RWPE2 (cell line): ENCODE measurements at regions not wholly inside any gene's neighbourhood (a gene's known extent, or its start where the extent isn't known, plus 50 kb on each side); places are given as distances from the start of the nearest gene placed in this dataset.

Source experiments
- ATAC-seq: fragments of 200-7000 bp; cut with Tn5 transposase; 3 replicates; pipeline ENCODE4 v1.9.1; 2021; ENCODE audit warnings: low read depth
- DNase-seq: peaks from one replicate; pipeline ENCODE4 v3.0.0-alpha.2; 2020; ENCODE audit warnings: low spot score
- H3K27ac ChIP-seq: fragments of 450-650 bp; 2 replicates; pipeline ENCODE4 v1.5.1; 2017; ENCODE audit warnings: mild to moderate bottlenecking; ENCODE audit not compliant: poor library complexity, severe bottlenecking
- H3K27me3 ChIP-seq: fragments of 250-450 bp; sonication (Bioruptor Pico); 2 replicates; pipeline ENCODE4 v1.5.1; 2021; ENCODE audit warnings: mild to moderate bottlenecking, moderate library complexity; ENCODE audit not compliant: insufficient read depth, poor library complexity, severe bottlenecking
- H3K36me3 ChIP-seq: fragments of 250-450 bp; sonication (Bioruptor Pico); 2 replicates; pipeline ENCODE4 v1.5.1; 2020; ENCODE audit warnings: low read depth, mild to moderate bottlenecking, moderate library complexity
- H3K4me1 ChIP-seq: fragments of 250-450 bp; sonication (Bioruptor Pico); 2 replicates; pipeline ENCODE4 v1.5.1; 2021; ENCODE audit warnings: mild to moderate bottlenecking, moderate library complexity; ENCODE audit not compliant: insufficient read depth, poor library complexity, severe bottlenecking
- H3K4me3 ChIP-seq: fragments of 250-450 bp; sonication (Bioruptor Pico); 2 replicates; pipeline ENCODE4 v1.5.1; 2021; ENCODE audit warnings: mild to moderate bottlenecking, moderate library complexity; ENCODE audit not compliant: severe bottlenecking
- H3K9me3 ChIP-seq: fragments of 250-450 bp; sonication (Bioruptor Pico); 2 replicates; pipeline ENCODE4 v1.5.1; 2021; ENCODE audit warnings: mild to moderate bottlenecking, moderate library complexity; ENCODE audit not compliant: severe bottlenecking
- CTCF ChIP-seq: fragments of 450-650 bp; IDR thresholded peaks from one replicate; pipeline ENCODE4 v1.5.1; 2017; ENCODE audit warnings: mild to moderate bottlenecking, moderate library complexity; ENCODE audit not compliant: poor library complexity, severe bottlenecking

- ATAC-seq: no peak
- Histone ChIP-seq H3K36me3 (no peaks in the 10 kb centered on the region), H3K27me3 (peaks cover 5% of the 10 kb centered on the region), H3K4me3 (no peak overlapping the region), H3K4me1 (peaks cover 10% of the 10 kb centered on the region), H3K9me3 (no peaks in the 10 kb centered on the region), H3K27ac (no peak overlapping the region)
- TF ChIP-seq CTCF: no peak
- no peak for DNase-seq
Measured at GRCh38 chr6:210778-211374, 81.4 kb upstream of the DUSP22 start.

- Histone ChIP-seq H3K9me3 (no peaks in the 10 kb centered on the region), H3K27me3 (peaks cover 5% of the 10 kb centered on the region), H3K4me3 (no peak overlapping the region), H3K27ac (no peak overlapping the region), H3K4me1 (peaks cover 14% of the 10 kb centered on the region), H3K36me3 (no peaks in the 10 kb centered on the region)
- DNase-seq (no peak), ATAC-seq (no peak)
- no peak for TF ChIP-seq CTCF
Measured at GRCh38 chr6:211871-212497, 80.3 kb upstream of the DUSP22 start.

GRCh38 chr6:213284-213683 is 79.0 kb upstream of the DUSP22 start:
- ATAC-seq (no peak), DNase-seq (no peak)
- no peak overlapping the region for H3K27ac ChIP-seq
- H3K9me3 ChIP-seq: no peaks in the 10 kb centered on the region
- no peaks in the 10 kb centered on the region for H3K36me3 ChIP-seq
- peaks cover 14% of the 10 kb centered on the region for H3K4me1 ChIP-seq
- no peak overlapping the region for H3K4me3 ChIP-seq
- peaks cover 5% of the 10 kb centered on the region for H3K27me3 ChIP-seq
- no peak for TF ChIP-seq CTCF

GRCh38 chr6:214428-214827 is 77.9 kb upstream of the DUSP22 start:
- ATAC-seq (no peak), DNase-seq (no peak)
- no peak overlapping the region for H3K27ac ChIP-seq
- H3K4me3 ChIP-seq: no peak overlapping the region
- peaks cover 14% of the 10 kb centered on the region for H3K4me1 ChIP-seq
- no peaks in the 10 kb centered on the region for H3K9me3 ChIP-seq
- no peak for TF ChIP-seq CTCF
- H3K27me3 ChIP-seq: peaks cover 5% of the 10 kb centered on the region
- H3K36me3 ChIP-seq: no peaks in the 10 kb centered on the region

GRCh38 chr6:215335-216034 is 76.8 kb upstream of the DUSP22 start:
- Histone ChIP-seq H3K4me1 (peaks cover 21% of the 10 kb centered on the region), H3K4me3 (no peak overlapping the region), H3K9me3 (peaks cover 3% of the 10 kb centered on the region), H3K27me3 (peaks cover 5% of the 10 kb centered on the region), H3K36me3 (no peaks in the 10 kb centered on the region), H3K27ac (no peak overlapping the region)
- ATAC-seq (peak; percentile 94), DNase-seq (peak; percentile 81)
- no peak for TF ChIP-seq CTCF
